Mammary epithelial cell (primary cell): ENCODE measurements at regions not wholly inside any gene's neighbourhood (a gene's known extent, or its start where the extent isn't known, plus 50 kb on each side); places are given as distances from the start of the nearest gene placed in this dataset.

Experiments
- EZH2 ChIP-seq: IDR thresholded peaks from 2 replicates; pipeline ENCODE4 v1.6.1; 2012; ENCODE audit warnings: low read length, inconsistent platforms, borderline replicate concordance
- TF ChIP-seq, protein P1 (sequence below), 2 donors: IDR thresholded peaks in 1 of 2; conservative IDR thresholded peaks in 1 of 2; 2 replicates each; pipeline ENCODE4 v1.5.1; 2011 to 2012; ENCODE audit warnings: inconsistent platforms in 2 of 2, low read length in 2 of 2, mild to moderate bottlenecking in 2 of 2, control low read depth in 1 of 2, low read depth in 1 of 2; ENCODE audit not compliant: insufficient read depth in 1 of 2; ENCODE audit errors: extremely low read depth in 1 of 2

DNA sequence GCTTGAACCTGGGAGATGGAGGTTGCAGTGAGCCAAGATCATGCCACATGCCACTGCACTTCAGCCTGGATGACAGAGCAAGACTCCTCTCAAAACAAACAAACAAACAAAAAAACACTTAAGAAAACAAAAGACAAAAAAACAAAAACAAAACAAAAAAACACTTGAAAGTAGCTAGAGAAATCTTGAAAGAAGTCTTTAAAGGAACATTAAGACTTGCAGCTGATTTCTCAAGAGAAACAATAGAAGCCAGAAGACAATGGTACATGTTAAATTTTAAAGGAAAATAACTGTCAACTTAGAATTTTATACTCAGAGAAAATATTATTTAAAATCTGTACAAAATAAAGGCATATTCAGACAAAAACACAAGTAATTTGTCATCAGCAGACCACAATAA lies 71.3 kb downstream of the HLX start:
- TF ChIP-seq, protein P1, sequence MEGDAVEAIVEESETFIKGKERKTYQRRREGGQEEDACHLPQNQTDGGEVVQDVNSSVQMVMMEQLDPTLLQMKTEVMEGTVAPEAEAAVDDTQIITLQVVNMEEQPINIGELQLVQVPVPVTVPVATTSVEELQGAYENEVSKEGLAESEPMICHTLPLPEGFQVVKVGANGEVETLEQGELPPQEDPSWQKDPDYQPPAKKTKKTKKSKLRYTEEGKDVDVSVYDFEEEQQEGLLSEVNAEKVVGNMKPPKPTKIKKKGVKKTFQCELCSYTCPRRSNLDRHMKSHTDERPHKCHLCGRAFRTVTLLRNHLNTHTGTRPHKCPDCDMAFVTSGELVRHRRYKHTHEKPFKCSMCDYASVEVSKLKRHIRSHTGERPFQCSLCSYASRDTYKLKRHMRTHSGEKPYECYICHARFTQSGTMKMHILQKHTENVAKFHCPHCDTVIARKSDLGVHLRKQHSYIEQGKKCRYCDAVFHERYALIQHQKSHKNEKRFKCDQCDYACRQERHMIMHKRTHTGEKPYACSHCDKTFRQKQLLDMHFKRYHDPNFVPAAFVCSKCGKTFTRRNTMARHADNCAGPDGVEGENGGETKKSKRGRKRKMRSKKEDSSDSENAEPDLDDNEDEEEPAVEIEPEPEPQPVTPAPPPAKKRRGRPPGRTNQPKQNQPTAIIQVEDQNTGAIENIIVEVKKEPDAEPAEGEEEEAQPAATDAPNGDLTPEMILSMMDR (conservative IDR thresholded peaks at IDR 0.05 in 1 of 2, IDR thresholded peaks at IDR 0.05 in 1 of 2; ENCODE audit: extremely low read depth in 1 of 2, insufficient read depth in 1 of 2, low read depth in 1 of 2, low read length in 2 of 2): no peak
- TF ChIP-seq EZH2: no peak
